Nephron (organoid): ENCODE measurements at regions not wholly inside any gene's neighbourhood (a gene's known extent, or its start where the extent isn't known, plus 50 kb on each side); places are given as distances from the start of the nearest gene placed in this dataset.

Experiments used
- H3K27ac Mint-ChIP-seq, 3 experiments: 2 replicates each; pipeline ENCODE4 v1.8.0; 2020; ENCODE audit warnings: mixed read lengths in 3 of 3, mild to moderate bottlenecking in 2 of 3, moderate library complexity in 1 of 3
- H3K27me3 Mint-ChIP-seq: 2 replicates; pipeline ENCODE4 v1.8.0; 2021; ENCODE audit warnings: low read depth, mild to moderate bottlenecking, moderate library complexity, mixed read lengths
- H3K36me3 Mint-ChIP-seq: 2 replicates; pipeline ENCODE4 v1.8.0; 2020; ENCODE audit warnings: low read depth, mixed read lengths
- H3K4me1 Mint-ChIP-seq: 2 replicates; pipeline ENCODE4 v1.8.0; 2020; ENCODE audit warnings: mixed read lengths
- H3K4me3 Mint-ChIP-seq, 3 experiments: 2 replicates each; pipeline ENCODE4 v1.8.0; 2020; ENCODE audit warnings: mild to moderate bottlenecking in 3 of 3, mixed read lengths in 3 of 3, moderate library complexity in 2 of 3
- H3K9me3 Mint-ChIP-seq: 2 replicates; pipeline ENCODE4 v1.8.0; 2020; ENCODE audit warnings: mixed read lengths
- CTCF ChIP-seq, 3 experiments: fragments of 200-600 bp; sonication (generic); IDR thresholded peaks; one replicate each; pipeline ENCODE4 v1.5.0; 2021; ENCODE audit warnings: antibody characterized with exemption in 3 of 3; ENCODE audit not compliant: unreplicated experiment in 3 of 3

GRCh38 chr19:30704771-30705330 lies 332.7 kb downstream of the ZNF536 start:
- H3K4me3 Mint-ChIP-seq = no peak overlapping the region
- H3K27ac Mint-ChIP-seq = no peak overlapping the region
- no peak for TF ChIP-seq CTCF (IDR thresholded peaks at IDR 0.05; ENCODE audit: unreplicated experiment in 3 of 3)
- H3K4me1 Mint-ChIP-seq = no peaks in the 10 kb centered on the region
- peaks cover 7% of the 10 kb centered on the region for H3K27me3 Mint-ChIP-seq
- no peaks in the 10 kb centered on the region for H3K36me3 Mint-ChIP-seq
- H3K9me3 Mint-ChIP-seq = no peaks in the 10 kb centered on the region

- Mint-ChIP-seq H3K4me1 (no peaks in the 10 kb centered on the region), H3K27me3 (no peaks in the 10 kb centered on the region), H3K4me3 (no peak overlapping the region), H3K9me3 (no peaks in the 10 kb centered on the region), H3K36me3 (no peaks in the 10 kb centered on the region), H3K27ac (no peak overlapping the region)
- TF ChIP-seq CTCF (IDR thresholded peaks at IDR 0.05; ENCODE audit: unreplicated experiment in 3 of 3) = no peak
Observed at GRCh38 chr19:30703645-30704044, 331.5 kb downstream of the ZNF536 start.

GRCh38 chr19:30701178-30701577 lies 329.0 kb downstream of the ZNF536 start:
- Mint-ChIP-seq H3K27ac (no peak overlapping the region), H3K4me3 (no peak overlapping the region), H3K27me3 (peaks cover 4% of the 10 kb centered on the region), H3K4me1 (peaks cover 5% of the 10 kb centered on the region), H3K9me3 (no peaks in the 10 kb centered on the region), H3K36me3 (no peaks in the 10 kb centered on the region)
- no peak for TF ChIP-seq CTCF (IDR thresholded peaks at IDR 0.05; ENCODE audit: unreplicated experiment in 3 of 3)

GRCh38 chr19:30699871-30700280 lies 327.7 kb downstream of the ZNF536 start:
- H3K9me3 Mint-ChIP-seq = no peaks in the 10 kb centered on the region
- H3K27me3 Mint-ChIP-seq = peaks cover 4% of the 10 kb centered on the region
- no peak for TF ChIP-seq CTCF (IDR thresholded peaks at IDR 0.05; ENCODE audit: unreplicated experiment in 3 of 3)
- H3K36me3 Mint-ChIP-seq = no peaks in the 10 kb centered on the region
- no peak overlapping the region for H3K27ac Mint-ChIP-seq
- H3K4me3 Mint-ChIP-seq = no peak overlapping the region
- peaks cover 5% of the 10 kb centered on the region for H3K4me1 Mint-ChIP-seq

GRCh38 chr19:30696514-30696913 lies 324.3 kb downstream of the ZNF536 start:
- Mint-ChIP-seq H3K4me1 (peaks cover 36% of the 10 kb centered on the region), H3K9me3 (no peaks in the 10 kb centered on the region), H3K4me3 (no peak overlapping the region), H3K27me3 (peaks cover 7% of the 10 kb centered on the region), H3K27ac (peak overlapping the region in 2 of 3 experiments; percentile 35 to 60), H3K36me3 (no peaks in the 10 kb centered on the region)
- TF ChIP-seq CTCF (IDR thresholded peaks at IDR 0.05; ENCODE audit: unreplicated experiment in 3 of 3) = peak; percentile 34 to 57 (median 37)

GRCh38 chr19:30695171-30695875 lies 323.1 kb downstream of the ZNF536 start:
- H3K4me1 Mint-ChIP-seq = peaks cover 48% of the 10 kb centered on the region
- peaks cover 7% of the 10 kb centered on the region for H3K27me3 Mint-ChIP-seq
- peak overlapping the region in 1 of 3 experiments; percentile 7 for H3K27ac Mint-ChIP-seq
- TF ChIP-seq CTCF (IDR thresholded peaks at IDR 0.05; ENCODE audit: unreplicated experiment in 3 of 3) = no peak
- no peak overlapping the region for H3K4me3 Mint-ChIP-seq
- no peaks in the 10 kb centered on the region for H3K9me3 Mint-ChIP-seq
- H3K36me3 Mint-ChIP-seq = no peaks in the 10 kb centered on the region
